GM12878 (cell line): ENCODE measurements at regions not wholly inside any gene's neighbourhood (a gene's known extent, or its start where the extent isn't known, plus 50 kb on each side); places are given as distances from the start of the nearest gene placed in this dataset.
A peak's percentile ranks its signal among the peaks of the same experiment; 100 is the strongest.

Experiments used
- ATAC-seq: fragments of 200-7000 bp; cut with Tn5 transposase; 3 replicates; pipeline ENCODE4 v1.9.1; 2020; ENCODE audit warnings: mild to moderate bottlenecking, moderate library complexity
- BruUV-seq: library from RNA; stranded (reverse); fragments of 400-500 nt; replicated peaks from 2 replicates; lab custom pipeline; 2021; lab: Mats Ljungman, UMichigan
- CTCF ChIA-PET: fragments of 300-600 bp; sonication (Branson Sonifier 250); formaldehyde crosslinking; extraction: SDS; loops from one replicate; lab custom pipeline; 2021; ENCODE audit warnings: inconsistent platforms; lab: Yijun Ruan, JAX
- POLR2A ChIA-PET: fragments of 350-600 bp; formaldehyde crosslinking; extraction: SDS; loops from one replicate; lab custom pipeline; 2021; ENCODE audit warnings: inconsistent platforms; lab: Charles Lee
- RAD21 ChIA-PET: fragments of 300-600 bp; sonication (Branson Sonifier 250); formaldehyde crosslinking; loops from one replicate; lab custom pipeline; 2023; ENCODE audit warnings: antibody characterized with exemption; ENCODE audit not compliant: unreplicated experiment; lab: Charles Lee
- SMC1A ChIA-PET: fragments of 300-600 bp; sonication (Branson Sonifier 250); formaldehyde crosslinking; loops from one replicate; lab custom pipeline; 2023; ENCODE audit not compliant: unreplicated experiment, uncharacterized antibody; lab: Charles Lee
- DNase-seq: peaks from one replicate; pipeline ENCODE4 v3.0.0-alpha.2; 2011; ENCODE audit warnings: low read depth, low spot score
- FAIRE-seq: peaks from 3 replicates; lab custom pipeline; 2011; peaks lifted over from hg19 to GRCh38; lab: Jason Lieb, UNC
- H2AFZ ChIP-seq: 2 replicates; pipeline ENCODE4 v1.6.0; 2011; ENCODE audit warnings: low read depth, low read length, control low read depth; ENCODE audit not compliant: control insufficient read depth
- H3K27ac ChIP-seq: 2 replicates; pipeline ENCODE4 v1.5.1; 2011; ENCODE audit warnings: control low read depth; ENCODE audit not compliant: control insufficient read depth, insufficient read depth
- H3K27me3 ChIP-seq, 2 experiments: replicated peaks in 1 of 2; 2 replicates each; pipeline versions ENCODE4 v1.6.0 to v1.6.1; 2011; ENCODE audit warnings: low read length in 1 of 2; ENCODE audit not compliant: control insufficient read depth in 2 of 2, insufficient read depth in 2 of 2
- H3K36me3 ChIP-seq, 2 experiments: 2 replicates each; pipeline ENCODE4 v1.5.1; 2011; ENCODE audit warnings: low read length in 1 of 2; ENCODE audit not compliant: control insufficient read depth in 2 of 2, insufficient read depth in 2 of 2
- H3K4me1 ChIP-seq: 2 replicates; pipeline ENCODE4 v1.6.1; 2011; ENCODE audit warnings: mild to moderate bottlenecking, low read length, moderate library complexity, mixed read lengths; ENCODE audit not compliant: control insufficient read depth, insufficient read depth
- H3K4me2 ChIP-seq: 2 replicates; pipeline ENCODE4 v1.6.0; 2011; ENCODE audit warnings: control low read depth; ENCODE audit not compliant: control insufficient read depth, insufficient read depth
- H3K4me3 ChIP-seq: fragments of 200-600 bp; sonication (generic); 2 replicates; pipeline ENCODE4 v1.5.1; 2016
- H3K79me2 ChIP-seq: 2 replicates; pipeline ENCODE4 v1.6.0; 2011; ENCODE audit warnings: low read length; ENCODE audit not compliant: control insufficient read depth, insufficient read depth
- H3K9ac ChIP-seq: 2 replicates; pipeline ENCODE4 v1.8.0; 2011; ENCODE audit warnings: low read length, control low read depth, mixed read lengths; ENCODE audit not compliant: control insufficient read depth, insufficient read depth
- H3K9me3 ChIP-seq: replicated peaks from 3 replicates; pipeline ENCODE4 v1.5.1; 2011; ENCODE audit warnings: mild to moderate bottlenecking, low read length; ENCODE audit not compliant: control insufficient read depth, insufficient read depth
- H4K20me1 ChIP-seq: 2 replicates; pipeline ENCODE4 v1.6.0; 2011; ENCODE audit not compliant: control insufficient read depth, insufficient read depth
- ATF7 ChIP-seq: fragments of 450-650 bp; IDR thresholded peaks from 2 replicates; pipeline ENCODE4 v1.6.1; 2016; ENCODE audit warnings: low read depth, mild to moderate bottlenecking
- CBX5 ChIP-seq: sonication (generic); IDR thresholded peaks from 2 replicates; pipeline ENCODE4 v1.6.1; 2016; ENCODE audit warnings: low read depth, moderate library complexity, mild to moderate bottlenecking, inconsistent platforms
- NR2C1 ChIP-seq: fragments of 450-650 bp; IDR thresholded peaks from 2 replicates; pipeline ENCODE4 v1.6.1; 2017; ENCODE audit warnings: antibody characterized with exemption, mild to moderate bottlenecking, moderate library complexity
- NR2F1 ChIP-seq: fragments of 450-650 bp; conservative IDR thresholded peaks from 2 replicates; pipeline ENCODE4 v1.6.1; 2017; ENCODE audit warnings: mild to moderate bottlenecking
- POLR2AphosphoS2 ChIP-seq: IDR thresholded peaks from 2 replicates; pipeline ENCODE4 v1.6.1; 2011; ENCODE audit warnings: low read depth, mild to moderate bottlenecking, low read length, improper control_type of control experiment, moderate library complexity
- POU2F2 ChIP-seq: IDR thresholded peaks from 3 replicates; pipeline ENCODE4 v1.6.1; 2011; ENCODE audit warnings: low read depth, mild to moderate bottlenecking, low read length, borderline replicate concordance
- SMAD1 ChIP-seq: fragments of 450-650 bp; IDR thresholded peaks from 2 replicates; pipeline ENCODE4 v1.6.1; 2018; ENCODE audit warnings: mild to moderate bottlenecking, low read depth; ENCODE audit not compliant: partially characterized antibody
- SRF ChIP-seq, 2 experiments: IDR thresholded peaks; 2 replicates each; pipeline ENCODE4 v1.6.1; 2011; ENCODE audit warnings: low read depth in 2 of 2, low read length in 2 of 2, mild to moderate bottlenecking in 1 of 2, moderate library complexity in 1 of 2
- SUPT20H ChIP-seq: IDR thresholded peaks from 2 replicates; pipeline ENCODE4 v1.6.1; 2011; ENCODE audit warnings: low read depth, mild to moderate bottlenecking, low read length, moderate library complexity, borderline replicate concordance; ENCODE audit not compliant: control insufficient read depth
- WGBS: methylation state at CpG from one replicate; pipeline ENCODE4 v1.1.6; 2016; ENCODE audit warnings: low lambda C conversion rate; ENCODE audit not compliant: insufficient replicate concordance, insufficient coverage; ENCODE audit errors: missing lambda C conversion rate; 5-methylcytosine and 5-hydroxymethylcytosine counted together
- in situ Hi-C: fragments of 300-500 bp; cut with MboI; formaldehyde crosslinking; loops from 9 replicates; pipeline ENCODE4 v1.14.3; 2018; ENCODE audit warnings: mixed read lengths
- intact Hi-C: fragments of 100-400 bp; cut with micrococcal nuclease; formaldehyde crosslinking; loops from one replicate; pipeline ENCODE4 v1.14.2; 2022; ENCODE audit not compliant: unreplicated experiment
- TF ChIP-seq, protein P1 (sequence below): IDR thresholded peaks from 2 replicates; pipeline ENCODE4 v1.6.1; 2011; ENCODE audit warnings: borderline replicate concordance, low read depth, mild to moderate bottlenecking, moderate library complexity, low read length; ENCODE audit not compliant: insufficient read depth, poor library complexity, severe bottlenecking
- TF ChIP-seq, protein P2 (sequence below), 3 experiments: IDR thresholded peaks in 2 of 3; conservative IDR thresholded peaks in 1 of 3; 2 replicates each; pipeline ENCODE4 v1.5.1; 2011; ENCODE audit warnings: low read depth in 3 of 3, low read length in 3 of 3, mild to moderate bottlenecking in 3 of 3, control low read depth in 2 of 3, moderate library complexity in 2 of 3, inconsistent platforms in 1 of 3, mixed read lengths in 1 of 3; ENCODE audit not compliant: control insufficient read depth in 2 of 3, insufficient read depth in 1 of 3; ENCODE audit errors: extremely low read depth in 1 of 3
- TF ChIP-seq, protein P3 (sequence below): fragments of 450-650 bp; IDR thresholded peaks from 2 replicates; pipeline ENCODE4 v1.6.1; 2017; ENCODE audit warnings: mild to moderate bottlenecking

DNA sequence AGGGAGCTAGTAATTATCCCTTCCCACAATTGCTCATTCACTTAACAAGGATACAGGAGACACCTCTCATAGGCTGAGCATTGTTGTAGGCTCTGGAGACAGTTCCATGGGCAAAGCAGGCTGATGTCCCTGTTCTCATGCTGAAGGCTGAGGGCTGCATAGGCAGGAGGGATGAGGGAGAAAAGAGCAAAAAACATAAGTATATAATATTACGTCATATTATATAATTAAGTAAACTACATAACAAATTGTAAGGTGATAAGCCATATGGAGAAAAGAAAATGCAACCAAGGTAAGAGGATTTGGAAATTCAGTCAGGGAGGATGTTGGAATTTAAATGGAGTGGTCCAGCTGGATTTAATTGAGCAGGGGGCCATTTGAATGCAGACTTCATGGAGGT lies 380.6 kb upstream of the ST6GAL2 start:
- Histone ChIP-seq H3K9ac (no peak overlapping the region), H3K27ac (no peak overlapping the region), H3K27me3 (no peaks in the 10 kb centered on the region), H3K4me3 (no peak overlapping the region), H3K9me3 (no peaks in the 10 kb centered on the region), H2AFZ (no peak overlapping the region), H3K4me2 (no peak overlapping the region), H4K20me1 (no peaks in the 10 kb centered on the region), H3K79me2 (no peaks in the 10 kb centered on the region), H3K4me1 (no peaks in the 10 kb centered on the region), H3K36me3 (no peaks in the 10 kb centered on the region)
- ChIA-PET CTCF (no interaction called here), RAD21 (no interaction called here), POLR2A (no interaction called here), SMC1A (no interaction called here)
- intact Hi-C loops = no loop called here
- ATAC-seq = no peak
- DNase-seq = no peak
- WGBS = 35% methylated on average over 1 of the region's 1 CpG
- BruUV-seq = no TSS peak
- no peak for FAIRE-seq
- TF ChIP-seq ATF7 (0 out of 2 replicates have a peak, but pooled peaks have one; percentile 13), SRF (IDR thresholded peaks at IDR 0.05; ENCODE audit: low read depth in 2 of 2, low read length in 2 of 2) (no peak)
- in situ Hi-C loops = no loop called here

DNA sequence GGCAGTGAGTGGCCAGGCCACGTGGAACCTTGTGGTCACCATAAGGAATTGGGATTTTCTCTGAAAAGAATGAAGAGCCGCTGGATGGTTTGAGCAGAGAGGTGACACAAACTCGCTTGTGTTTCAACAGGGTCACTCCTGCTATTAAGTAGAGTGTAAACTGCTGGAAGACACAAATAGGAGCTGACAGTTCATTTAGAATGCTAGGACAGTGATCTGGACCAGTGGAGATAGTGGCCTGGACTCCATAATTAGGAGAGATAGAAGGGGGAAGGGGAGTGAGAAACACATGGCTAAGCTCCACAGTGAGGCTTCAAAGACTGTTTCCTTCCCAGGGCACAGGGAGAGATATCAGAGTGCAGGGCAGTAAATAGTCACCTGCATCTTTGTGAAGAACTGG lies 381.1 kb upstream of the ST6GAL2 start:
- no peak for FAIRE-seq
- in situ Hi-C loops = no loop called here
- H3K9ac ChIP-seq = no peak overlapping the region
- intact Hi-C loops = no loop called here
- no peaks in the 10 kb centered on the region for H4K20me1 ChIP-seq
- H3K4me1 ChIP-seq = no peaks in the 10 kb centered on the region
- no peaks in the 10 kb centered on the region for H3K36me3 ChIP-seq
- no peak for DNase-seq
- WGBS = 0% methylated on average over 3 of the region's 3 CpGs
- ATAC-seq = no peak
- ChIA-PET SMC1A (no interaction called here), CTCF (no interaction called here), POLR2A (no interaction called here), RAD21 (no interaction called here)
- no peak overlapping the region for H3K4me3 ChIP-seq
- no peaks in the 10 kb centered on the region for H3K79me2 ChIP-seq
- H3K27me3 ChIP-seq = no peaks in the 10 kb centered on the region
- H3K9me3 ChIP-seq = no peaks in the 10 kb centered on the region
- H3K27ac ChIP-seq = no peak overlapping the region
- H2AFZ ChIP-seq = no peak overlapping the region
- no peak overlapping the region for H3K4me2 ChIP-seq
- BruUV-seq = no TSS peak
- TF ChIP-seq, protein P1, sequence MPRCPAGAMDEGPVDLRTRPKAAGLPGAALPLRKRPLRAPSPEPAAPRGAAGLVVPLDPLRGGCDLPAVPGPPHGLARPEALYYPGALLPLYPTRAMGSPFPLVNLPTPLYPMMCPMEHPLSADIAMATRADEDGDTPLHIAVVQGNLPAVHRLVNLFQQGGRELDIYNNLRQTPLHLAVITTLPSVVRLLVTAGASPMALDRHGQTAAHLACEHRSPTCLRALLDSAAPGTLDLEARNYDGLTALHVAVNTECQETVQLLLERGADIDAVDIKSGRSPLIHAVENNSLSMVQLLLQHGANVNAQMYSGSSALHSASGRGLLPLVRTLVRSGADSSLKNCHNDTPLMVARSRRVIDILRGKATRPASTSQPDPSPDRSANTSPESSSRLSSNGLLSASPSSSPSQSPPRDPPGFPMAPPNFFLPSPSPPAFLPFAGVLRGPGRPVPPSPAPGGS = no peak
- no peak for TF ChIP-seq SMAD1
- no peak for TF ChIP-seq CBX5
- no peak for TF ChIP-seq NR2C1
- TF ChIP-seq, protein P2, sequence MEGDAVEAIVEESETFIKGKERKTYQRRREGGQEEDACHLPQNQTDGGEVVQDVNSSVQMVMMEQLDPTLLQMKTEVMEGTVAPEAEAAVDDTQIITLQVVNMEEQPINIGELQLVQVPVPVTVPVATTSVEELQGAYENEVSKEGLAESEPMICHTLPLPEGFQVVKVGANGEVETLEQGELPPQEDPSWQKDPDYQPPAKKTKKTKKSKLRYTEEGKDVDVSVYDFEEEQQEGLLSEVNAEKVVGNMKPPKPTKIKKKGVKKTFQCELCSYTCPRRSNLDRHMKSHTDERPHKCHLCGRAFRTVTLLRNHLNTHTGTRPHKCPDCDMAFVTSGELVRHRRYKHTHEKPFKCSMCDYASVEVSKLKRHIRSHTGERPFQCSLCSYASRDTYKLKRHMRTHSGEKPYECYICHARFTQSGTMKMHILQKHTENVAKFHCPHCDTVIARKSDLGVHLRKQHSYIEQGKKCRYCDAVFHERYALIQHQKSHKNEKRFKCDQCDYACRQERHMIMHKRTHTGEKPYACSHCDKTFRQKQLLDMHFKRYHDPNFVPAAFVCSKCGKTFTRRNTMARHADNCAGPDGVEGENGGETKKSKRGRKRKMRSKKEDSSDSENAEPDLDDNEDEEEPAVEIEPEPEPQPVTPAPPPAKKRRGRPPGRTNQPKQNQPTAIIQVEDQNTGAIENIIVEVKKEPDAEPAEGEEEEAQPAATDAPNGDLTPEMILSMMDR (IDR thresholded peaks at IDR 0.05 in 2 of 3, conservative IDR thresholded peaks at IDR 0.05 in 1 of 3; ENCODE audit: control insufficient read depth in 2 of 3, extremely low read depth in 1 of 3, insufficient read depth in 1 of 3, low read depth in 3 of 3, low read length in 3 of 3) = no peak
- no peak for TF ChIP-seq NR2F1
- TF ChIP-seq SUPT20H = no peak
- TF ChIP-seq POU2F2 = no peak
- TF ChIP-seq POLR2AphosphoS2 = no peak
- TF ChIP-seq, protein P3, sequence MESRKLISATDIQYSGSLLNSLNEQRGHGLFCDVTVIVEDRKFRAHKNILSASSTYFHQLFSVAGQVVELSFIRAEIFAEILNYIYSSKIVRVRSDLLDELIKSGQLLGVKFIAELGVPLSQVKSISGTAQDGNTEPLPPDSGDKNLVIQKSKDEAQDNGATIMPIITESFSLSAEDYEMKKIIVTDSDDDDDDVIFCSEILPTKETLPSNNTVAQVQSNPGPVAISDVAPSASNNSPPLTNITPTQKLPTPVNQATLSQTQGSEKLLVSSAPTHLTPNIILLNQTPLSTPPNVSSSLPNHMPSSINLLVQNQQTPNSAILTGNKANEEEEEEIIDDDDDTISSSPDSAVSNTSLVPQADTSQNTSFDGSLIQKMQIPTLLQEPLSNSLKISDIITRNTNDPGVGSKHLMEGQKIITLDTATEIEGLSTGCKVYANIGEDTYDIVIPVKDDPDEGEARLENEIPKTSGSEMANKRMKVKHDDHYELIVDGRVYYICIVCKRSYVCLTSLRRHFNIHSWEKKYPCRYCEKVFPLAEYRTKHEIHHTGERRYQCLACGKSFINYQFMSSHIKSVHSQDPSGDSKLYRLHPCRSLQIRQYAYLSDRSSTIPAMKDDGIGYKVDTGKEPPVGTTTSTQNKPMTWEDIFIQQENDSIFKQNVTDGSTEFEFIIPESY = no peak
